Upper lobe of right lung (tissue), 1 donor: ENCODE measurements at regions not wholly inside any gene's neighbourhood (a gene's known extent, or its start where the extent isn't known, plus 50 kb on each side); places are given as distances from the start of the nearest gene placed in this dataset.

Experiments used
- ATAC-seq: fragments of 200-7000 bp; cut with Tn5 transposase; one replicate; pipeline ENCODE4 v1.9.1; 2020; ENCODE audit warnings: mild to moderate bottlenecking, moderate library complexity
- DNase-seq: peaks from one replicate; pipeline ENCODE4 v3.0.0-alpha.2; 2020
- H3K27ac ChIP-seq: fragments of 200-600 bp; one replicate; pipeline ENCODE4 v1.8.0; 2022
- H3K27me3 ChIP-seq: fragments of 200-600 bp; one replicate; pipeline ENCODE4 v1.8.0; 2022; ENCODE audit warnings: mild to moderate bottlenecking
- H3K36me3 ChIP-seq: fragments of 200-600 bp; one replicate; pipeline ENCODE4 v1.8.0; 2022
- H3K4me1 ChIP-seq: fragments of 200-600 bp; one replicate; pipeline ENCODE4 v1.8.0; 2022
- H3K4me3 ChIP-seq: fragments of 200-600 bp; one replicate; pipeline ENCODE4 v1.8.0; 2022; ENCODE audit warnings: mild to moderate bottlenecking
- H3K9me3 ChIP-seq: fragments of 200-600 bp; one replicate; pipeline ENCODE4 v1.8.0; 2022
- intact Hi-C: fragments of 100-400 bp; cut with DNase I; formaldehyde crosslinking; loops from one replicate; pipeline ENCODE4 v1.11.0; 2022
- TF ChIP-seq, protein P1 (sequence below): fragments of 200-600 bp; IDR thresholded peaks from one replicate; pipeline ENCODE4 v1.8.0; 2022; ENCODE audit warnings: antibody characterized with exemption
- donor health status: DM: no; HTN: yes; CAD: no; lungs with severe emphysema.

DNA sequence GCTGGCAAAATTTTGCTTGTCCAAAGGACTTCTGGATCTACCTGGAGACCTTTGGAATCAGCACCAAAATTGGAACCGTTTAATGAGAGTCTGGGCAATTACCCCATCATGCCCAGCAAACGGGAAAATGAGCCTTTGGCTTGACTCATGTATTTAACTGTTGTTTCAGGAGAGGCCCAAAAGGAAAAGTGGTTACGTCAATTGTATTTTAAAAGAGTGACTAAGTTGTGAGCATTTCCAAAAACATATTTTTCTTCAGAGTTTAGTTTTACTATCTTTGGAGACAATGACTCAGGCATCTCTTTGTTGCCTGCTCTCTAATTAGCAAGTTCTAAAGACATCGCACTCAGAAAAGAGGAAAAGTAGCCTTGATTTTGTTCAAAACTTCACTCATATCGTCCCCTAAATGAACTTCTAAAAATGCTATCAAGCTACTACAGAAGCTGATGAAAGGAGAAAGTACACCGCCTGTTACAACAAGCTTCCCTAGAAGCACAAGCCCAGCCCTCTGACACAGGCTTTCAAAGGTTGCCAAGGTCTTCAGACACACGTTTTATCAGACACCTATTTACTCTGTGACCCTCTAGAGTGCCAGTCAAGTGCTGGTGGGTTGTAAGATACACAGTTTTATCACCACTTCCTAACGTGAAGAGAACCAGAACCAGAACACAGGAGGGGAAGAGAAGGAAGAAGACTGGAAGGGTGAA lies 146.2 kb downstream of the TBX18 start:
- H3K27ac ChIP-seq: no peak overlapping the region
- H3K4me3 ChIP-seq: no peak overlapping the region
- no peaks in the 10 kb centered on the region for H3K36me3 ChIP-seq
- no peaks in the 10 kb centered on the region for H3K4me1 ChIP-seq
- no peaks in the 10 kb centered on the region for H3K9me3 ChIP-seq
- ATAC-seq (no peak), DNase-seq (no peak)
- intact Hi-C loops: no loop called here
- TF ChIP-seq, protein P1, sequence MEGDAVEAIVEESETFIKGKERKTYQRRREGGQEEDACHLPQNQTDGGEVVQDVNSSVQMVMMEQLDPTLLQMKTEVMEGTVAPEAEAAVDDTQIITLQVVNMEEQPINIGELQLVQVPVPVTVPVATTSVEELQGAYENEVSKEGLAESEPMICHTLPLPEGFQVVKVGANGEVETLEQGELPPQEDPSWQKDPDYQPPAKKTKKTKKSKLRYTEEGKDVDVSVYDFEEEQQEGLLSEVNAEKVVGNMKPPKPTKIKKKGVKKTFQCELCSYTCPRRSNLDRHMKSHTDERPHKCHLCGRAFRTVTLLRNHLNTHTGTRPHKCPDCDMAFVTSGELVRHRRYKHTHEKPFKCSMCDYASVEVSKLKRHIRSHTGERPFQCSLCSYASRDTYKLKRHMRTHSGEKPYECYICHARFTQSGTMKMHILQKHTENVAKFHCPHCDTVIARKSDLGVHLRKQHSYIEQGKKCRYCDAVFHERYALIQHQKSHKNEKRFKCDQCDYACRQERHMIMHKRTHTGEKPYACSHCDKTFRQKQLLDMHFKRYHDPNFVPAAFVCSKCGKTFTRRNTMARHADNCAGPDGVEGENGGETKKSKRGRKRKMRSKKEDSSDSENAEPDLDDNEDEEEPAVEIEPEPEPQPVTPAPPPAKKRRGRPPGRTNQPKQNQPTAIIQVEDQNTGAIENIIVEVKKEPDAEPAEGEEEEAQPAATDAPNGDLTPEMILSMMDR: no peak
- H3K27me3 ChIP-seq: no peaks in the 10 kb centered on the region

DNA sequence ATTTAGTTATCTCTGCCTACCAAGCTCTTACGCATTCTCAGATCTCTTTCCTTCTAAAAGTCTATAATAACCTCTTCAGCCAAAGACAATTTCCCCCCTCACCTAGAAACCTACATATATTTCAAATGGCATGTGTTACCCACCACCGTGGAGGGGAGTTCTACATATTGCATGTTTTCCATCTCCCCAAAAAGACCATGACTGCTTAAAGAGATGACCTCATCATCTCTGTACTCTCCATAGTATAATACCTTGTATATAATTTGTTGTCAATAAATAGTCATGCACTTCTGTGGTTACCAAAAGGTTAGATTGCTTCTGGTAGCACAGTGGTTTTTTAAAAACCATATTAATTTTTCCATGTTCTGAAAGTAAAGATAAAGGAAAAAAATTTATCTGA lies 148.4 kb downstream of the TBX18 start:
- no peaks in the 10 kb centered on the region for H3K9me3 ChIP-seq
- H3K36me3 ChIP-seq: no peaks in the 10 kb centered on the region
- TF ChIP-seq, protein P1: no peak
- H3K4me1 ChIP-seq: no peaks in the 10 kb centered on the region
- ATAC-seq: no peak
- H3K27ac ChIP-seq: no peak overlapping the region
- intact Hi-C loops: no loop called here
- no peaks in the 10 kb centered on the region for H3K27me3 ChIP-seq
- H3K4me3 ChIP-seq: no peak overlapping the region
- DNase-seq: no peak

DNA sequence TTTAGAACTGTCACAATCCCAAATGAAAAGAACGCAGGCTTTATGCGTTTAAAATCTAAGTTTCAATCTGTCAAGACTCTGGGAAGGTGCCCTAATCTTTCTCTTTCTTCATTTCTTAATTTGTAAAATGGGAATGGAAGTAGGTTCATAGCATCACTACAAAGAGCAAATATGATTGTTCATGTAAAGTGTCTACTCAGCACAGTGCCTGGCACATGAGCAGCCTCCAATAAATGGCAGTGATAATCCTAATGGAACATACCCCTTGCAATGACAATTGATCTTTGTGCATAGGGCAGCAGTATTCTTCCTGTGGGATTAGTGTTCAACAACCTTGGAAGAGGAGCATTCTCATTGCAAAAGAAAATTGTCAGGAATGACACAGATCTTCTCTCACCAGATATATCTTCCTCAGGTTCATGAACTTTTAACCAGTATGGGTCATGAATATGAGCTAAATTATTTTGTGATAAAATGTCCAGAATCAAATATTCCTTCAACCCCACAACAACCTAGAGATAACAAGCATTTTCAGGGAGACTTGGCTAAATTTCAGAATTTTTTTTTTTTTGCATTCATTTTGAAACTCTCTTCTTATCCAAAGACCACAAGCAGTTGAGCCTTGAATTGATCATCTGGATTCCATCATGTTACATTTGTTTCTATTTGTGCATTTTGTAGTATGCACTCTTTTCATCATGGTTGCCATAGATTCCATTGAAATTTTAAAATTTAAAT lies 149.1 kb downstream of the TBX18 start:
- no peaks in the 10 kb centered on the region for H3K4me1 ChIP-seq
- DNase-seq: no peak

DNA sequence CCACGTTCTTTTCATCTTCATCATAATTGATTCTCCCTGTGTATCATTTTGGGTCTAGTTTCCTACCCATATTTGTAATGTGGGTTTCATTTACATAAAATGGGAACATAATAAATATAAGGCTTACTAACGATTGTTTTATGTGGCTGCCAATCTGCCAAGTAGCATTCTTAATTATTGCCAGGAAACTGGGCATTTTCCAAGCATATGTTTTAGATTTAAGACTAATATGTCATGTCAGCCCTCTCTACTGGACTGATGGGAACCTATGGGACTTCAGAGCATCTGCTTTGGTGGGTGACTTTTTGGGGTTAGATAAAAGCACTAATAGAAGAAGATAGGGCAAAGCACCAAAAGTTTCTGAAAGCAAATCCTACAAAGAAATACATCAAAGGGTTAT lies 157.5 kb downstream of the TBX18 start:
- intact Hi-C loops: no loop called here
- ATAC-seq (no peak), DNase-seq (no peak)
- Histone ChIP-seq H3K4me1 (no peaks in the 10 kb centered on the region), H3K27ac (no peak overlapping the region), H3K4me3 (no peak overlapping the region), H3K27me3 (no peaks in the 10 kb centered on the region), H3K9me3 (no peaks in the 10 kb centered on the region), H3K36me3 (no peaks in the 10 kb centered on the region)
- TF ChIP-seq, protein P1: no peak

More for the DNA sequence above, 149.1 kb downstream of the TBX18 start:
- no peak overlapping the region for H3K27ac ChIP-seq
- no peaks in the 10 kb centered on the region for H3K36me3 ChIP-seq
- H3K27me3 ChIP-seq: no peaks in the 10 kb centered on the region
- no peaks in the 10 kb centered on the region for H3K9me3 ChIP-seq
- intact Hi-C loops: no loop called here
- no peak overlapping the region for H3K4me3 ChIP-seq
- TF ChIP-seq, protein P1: no peak
- ATAC-seq: no peak

DNA sequence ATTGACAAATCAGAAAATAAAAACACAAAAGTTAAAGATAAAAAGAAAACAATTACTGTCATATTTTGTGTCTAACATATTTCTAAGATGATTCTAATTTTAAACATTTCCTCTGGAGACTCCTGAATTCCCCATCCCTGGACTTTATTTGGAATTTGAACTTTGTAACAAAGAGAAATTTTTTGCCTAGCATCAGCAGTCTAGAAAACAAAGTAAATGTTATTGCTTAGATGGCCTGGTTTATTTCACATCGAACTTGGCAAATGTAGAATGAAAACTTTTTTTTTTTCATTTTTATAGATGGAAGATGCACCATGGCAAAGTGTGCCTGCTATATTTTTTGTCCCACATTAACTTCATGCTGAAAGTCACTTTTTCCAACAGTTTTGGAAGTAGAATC lies 159.1 kb downstream of the TBX18 start:
- Histone ChIP-seq H3K36me3 (no peaks in the 10 kb centered on the region), H3K4me3 (no peak overlapping the region), H3K4me1 (no peaks in the 10 kb centered on the region), H3K27me3 (no peaks in the 10 kb centered on the region), H3K27ac (no peak overlapping the region), H3K9me3 (no peaks in the 10 kb centered on the region)
- intact Hi-C loops: no loop called here
- TF ChIP-seq, protein P1: no peak
- ATAC-seq (no peak), DNase-seq (no peak)
